ENCODE measurements at regions not wholly inside any gene's neighbourhood (a gene's known extent, or its start where the extent isn't known, plus 50 kb on each side); places are given as distances from the start of the nearest gene placed in this dataset.
"Not testable (repeated sequence)": the region's sequence is repeated elsewhere in the genome, so short reads cannot be mapped to it uniquely, and the experiment has no call there.

DNA sequence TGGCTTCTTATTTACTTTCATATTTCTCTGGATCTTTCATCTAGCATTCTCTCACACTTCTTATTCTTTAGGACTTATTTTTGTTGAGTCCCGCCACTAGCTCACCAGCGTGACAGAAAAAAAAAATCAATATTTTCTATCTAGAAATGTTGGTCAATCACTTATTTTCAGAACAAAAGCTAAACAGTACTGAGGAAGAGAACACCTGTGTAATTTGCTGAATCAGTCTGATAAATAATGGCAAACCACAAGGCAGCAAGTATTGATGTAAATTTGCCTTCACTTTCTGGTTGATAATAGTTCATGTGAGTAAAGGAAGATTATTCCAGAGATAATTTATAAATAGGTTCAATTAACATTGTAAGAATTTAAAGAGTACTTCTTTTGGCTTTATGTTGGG lies 179.2 kb downstream of the BCHE start:
- no peak for DNase-seq
- Histone ChIP-seq H3K4me1 (ENCODE audit: insufficient read depth) (no peaks in the 10 kb centered on the region), H3K4me3 (no peak overlapping the region), H3K27me3 (no peaks in the 10 kb centered on the region), H3K27ac (no peak overlapping the region), H3K36me3 (no peaks in the 10 kb centered on the region), H3K9me3 (no peaks in the 10 kb centered on the region)
- TF ChIP-seq, protein P1, sequence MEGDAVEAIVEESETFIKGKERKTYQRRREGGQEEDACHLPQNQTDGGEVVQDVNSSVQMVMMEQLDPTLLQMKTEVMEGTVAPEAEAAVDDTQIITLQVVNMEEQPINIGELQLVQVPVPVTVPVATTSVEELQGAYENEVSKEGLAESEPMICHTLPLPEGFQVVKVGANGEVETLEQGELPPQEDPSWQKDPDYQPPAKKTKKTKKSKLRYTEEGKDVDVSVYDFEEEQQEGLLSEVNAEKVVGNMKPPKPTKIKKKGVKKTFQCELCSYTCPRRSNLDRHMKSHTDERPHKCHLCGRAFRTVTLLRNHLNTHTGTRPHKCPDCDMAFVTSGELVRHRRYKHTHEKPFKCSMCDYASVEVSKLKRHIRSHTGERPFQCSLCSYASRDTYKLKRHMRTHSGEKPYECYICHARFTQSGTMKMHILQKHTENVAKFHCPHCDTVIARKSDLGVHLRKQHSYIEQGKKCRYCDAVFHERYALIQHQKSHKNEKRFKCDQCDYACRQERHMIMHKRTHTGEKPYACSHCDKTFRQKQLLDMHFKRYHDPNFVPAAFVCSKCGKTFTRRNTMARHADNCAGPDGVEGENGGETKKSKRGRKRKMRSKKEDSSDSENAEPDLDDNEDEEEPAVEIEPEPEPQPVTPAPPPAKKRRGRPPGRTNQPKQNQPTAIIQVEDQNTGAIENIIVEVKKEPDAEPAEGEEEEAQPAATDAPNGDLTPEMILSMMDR (IDR thresholded peaks at IDR 0.05): no peak
- TF ChIP-seq POLR2A (IDR thresholded peaks at IDR 0.05) (no peak), EP300 (IDR thresholded peaks at IDR 0.05) (no peak)
- intact Hi-C loops (cut with DNase I): no loop called here
- 81 to 89% (median 85%) methylated on average over 2 of the region's 2 CpGs for WGBS, 3 donors

DNA sequence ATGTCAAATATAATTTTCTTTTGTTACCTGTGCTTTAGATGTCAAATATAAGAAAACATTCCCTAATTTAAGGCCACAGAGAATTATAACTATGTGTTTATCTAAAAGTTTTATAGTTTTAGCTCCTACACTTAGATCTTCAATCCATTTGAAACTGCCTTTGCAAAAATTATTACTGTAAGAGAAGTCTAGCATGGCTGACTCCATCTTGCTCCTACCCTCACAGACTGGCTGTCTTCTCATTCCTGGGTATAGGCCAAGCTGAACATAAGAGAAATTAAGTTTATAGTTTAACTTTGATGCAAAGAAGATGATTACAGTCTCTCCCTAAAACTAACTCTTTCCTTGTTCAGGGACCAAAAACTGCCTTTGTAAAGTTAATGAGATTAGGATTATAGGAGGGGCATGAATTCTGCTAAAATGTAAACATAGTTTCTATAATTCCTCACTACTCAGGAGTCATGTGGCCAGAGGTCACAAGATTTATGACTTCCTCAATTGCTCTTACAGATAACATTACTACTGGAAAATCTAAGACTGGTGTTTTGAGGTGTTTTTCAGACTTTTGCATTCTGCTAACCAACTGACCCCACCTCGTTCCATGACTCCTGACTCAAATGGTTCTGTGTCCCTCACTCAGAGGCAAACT lies 184.0 kb downstream of the BCHE start:
- no peaks in the 10 kb centered on the region for H3K9me3 ChIP-seq
- no peaks in the 10 kb centered on the region for H3K4me1 ChIP-seq (ENCODE audit: insufficient read depth)
- no peak for DNase-seq
- no peak overlapping the region for H3K27ac ChIP-seq
- WGBS, 3 donors: 60 to 73% (median 71%) methylated on average over 1 of the region's 1 CpG
- TF ChIP-seq, protein P1 (IDR thresholded peaks at IDR 0.05): no peak
- TF ChIP-seq POLR2A (IDR thresholded peaks at IDR 0.05): no peak
- TF ChIP-seq EP300 (IDR thresholded peaks at IDR 0.05): no peak
- H3K27me3 ChIP-seq: no peaks in the 10 kb centered on the region
- no peaks in the 10 kb centered on the region for H3K36me3 ChIP-seq
- intact Hi-C loops (cut with DNase I): no loop called here
- no peak overlapping the region for H3K4me3 ChIP-seq

DNA sequence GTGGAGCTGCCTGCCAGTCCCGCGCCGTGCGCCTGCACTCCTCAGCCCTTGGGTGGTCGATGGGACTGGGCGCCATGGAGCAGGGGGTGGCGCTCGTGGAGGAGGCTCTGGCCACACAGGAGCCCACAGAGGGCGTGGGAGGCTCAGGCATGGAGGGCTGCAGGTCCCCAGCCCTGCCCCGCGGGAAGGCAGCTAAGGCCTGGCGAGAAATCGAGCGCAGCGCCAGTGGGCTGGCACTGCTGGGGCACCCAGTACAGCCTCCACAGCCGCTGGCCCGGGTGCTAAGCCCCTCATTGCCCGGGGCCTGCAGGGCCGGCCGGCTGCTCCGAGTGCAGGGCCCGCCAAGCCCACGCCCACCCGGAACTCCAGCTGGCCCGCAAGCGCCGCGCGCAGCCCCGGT lies 187.9 kb downstream of the BCHE start:
- H3K9me3 ChIP-seq; H3K27ac ChIP-seq; H3K36me3 ChIP-seq; H3K4me1 ChIP-seq (ENCODE audit: insufficient read depth); intact Hi-C loops (cut with DNase I); H3K4me3 ChIP-seq; H3K27me3 ChIP-seq; DNase-seq: not testable (repeated sequence)
- 91 to 99% (median 96%) methylated on average over 30 of the region's 30 CpGs for WGBS, 3 donors

DNA sequence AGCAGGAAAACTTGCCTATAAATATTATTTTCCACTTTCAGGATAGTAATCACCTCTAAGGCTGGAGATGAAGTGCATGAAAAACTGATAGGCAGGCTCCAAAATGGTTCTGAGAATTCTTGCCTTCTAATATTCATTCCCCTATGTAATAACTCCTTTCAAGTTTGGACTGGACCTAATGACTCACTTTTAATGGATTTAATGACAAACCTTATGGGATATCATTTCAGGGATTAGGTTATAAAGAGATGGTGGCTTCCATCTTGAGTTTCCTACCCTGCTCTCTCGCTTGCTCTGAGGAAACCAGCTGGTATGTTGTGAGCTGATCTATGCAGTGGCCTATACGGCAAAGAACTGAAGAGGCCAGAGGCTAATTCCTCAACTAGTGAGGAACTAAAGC lies 192.0 kb downstream of the BCHE start:
- Histone ChIP-seq H3K4me3 (no peak overlapping the region), H3K27ac (no peak overlapping the region), H3K9me3 (no peaks in the 10 kb centered on the region), H3K27me3 (no peaks in the 10 kb centered on the region), H3K36me3 (no peaks in the 10 kb centered on the region), H3K4me1 (ENCODE audit: insufficient read depth) (no peaks in the 10 kb centered on the region)
- intact Hi-C loops (cut with DNase I): no loop called here
- no peak for DNase-seq
- WGBS, 3 donors: 91 to 95% (median 91%) methylated on average over 2 of the region's 2 CpGs
- TF ChIP-seq, protein P1 (IDR thresholded peaks at IDR 0.05): no peak
- TF ChIP-seq POLR2A (IDR thresholded peaks at IDR 0.05) (no peak), EP300 (IDR thresholded peaks at IDR 0.05) (no peak)

DNA sequence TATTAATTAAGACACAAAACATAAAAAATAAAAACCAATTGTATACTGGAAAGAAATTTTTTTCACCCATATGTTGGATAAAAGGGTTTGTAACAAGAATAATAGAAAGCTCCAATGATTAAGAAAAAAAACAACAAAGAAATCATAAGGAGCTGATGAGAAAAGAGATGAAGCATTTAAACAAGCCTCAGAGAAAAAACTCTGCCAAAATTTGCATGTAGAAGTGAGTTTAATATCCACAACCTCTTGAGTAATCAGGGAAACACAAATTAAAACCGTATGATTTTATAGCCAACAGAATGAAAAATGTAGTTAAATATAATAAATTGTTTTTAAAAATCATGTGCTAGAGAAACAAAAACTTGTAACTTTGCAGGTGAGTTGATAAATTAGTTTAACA lies 192.9 kb downstream of the BCHE start:
- no peak for DNase-seq
- Histone ChIP-seq H3K4me1 (ENCODE audit: insufficient read depth) (no peaks in the 10 kb centered on the region), H3K4me3 (no peak overlapping the region), H3K36me3 (no peaks in the 10 kb centered on the region), H3K9me3 (no peaks in the 10 kb centered on the region), H3K27ac (no peak overlapping the region), H3K27me3 (no peaks in the 10 kb centered on the region)
- intact Hi-C loops (cut with DNase I): no loop called here
- TF ChIP-seq, protein P1 (IDR thresholded peaks at IDR 0.05): no peak
- no peak for TF ChIP-seq POLR2A (IDR thresholded peaks at IDR 0.05)
- no peak for TF ChIP-seq EP300 (IDR thresholded peaks at IDR 0.05)
- 26 to 36% (median 31%) methylated on average over 1 of the region's 1 CpG for WGBS, 3 donors

Measured in ovary (tissue), 7 donors.